GM23248 (cell line): ENCODE measurements at regions not wholly inside any gene's neighbourhood (a gene's known extent, or its start where the extent isn't known, plus 50 kb on each side); places are given as distances from the start of the nearest gene placed in this dataset.

Experiments used
- EZH2 ChIP-seq: fragments of 200-600 bp; sonication (generic); IDR thresholded peaks from 2 replicates; pipeline ENCODE4 v1.6.1; 2018; ENCODE audit warnings: antibody characterized with exemption, mild to moderate bottlenecking; ENCODE audit not compliant: insufficient read depth, poor library complexity, severe bottlenecking
- EZH2phosphoT487 ChIP-seq: fragments of 200-600 bp; sonication (generic); IDR thresholded peaks from 2 replicates; pipeline ENCODE4 v1.6.1; 2018; ENCODE audit warnings: antibody characterized with exemption, moderate library complexity, mild to moderate bottlenecking, low read depth; ENCODE audit not compliant: insufficient read depth

DNA sequence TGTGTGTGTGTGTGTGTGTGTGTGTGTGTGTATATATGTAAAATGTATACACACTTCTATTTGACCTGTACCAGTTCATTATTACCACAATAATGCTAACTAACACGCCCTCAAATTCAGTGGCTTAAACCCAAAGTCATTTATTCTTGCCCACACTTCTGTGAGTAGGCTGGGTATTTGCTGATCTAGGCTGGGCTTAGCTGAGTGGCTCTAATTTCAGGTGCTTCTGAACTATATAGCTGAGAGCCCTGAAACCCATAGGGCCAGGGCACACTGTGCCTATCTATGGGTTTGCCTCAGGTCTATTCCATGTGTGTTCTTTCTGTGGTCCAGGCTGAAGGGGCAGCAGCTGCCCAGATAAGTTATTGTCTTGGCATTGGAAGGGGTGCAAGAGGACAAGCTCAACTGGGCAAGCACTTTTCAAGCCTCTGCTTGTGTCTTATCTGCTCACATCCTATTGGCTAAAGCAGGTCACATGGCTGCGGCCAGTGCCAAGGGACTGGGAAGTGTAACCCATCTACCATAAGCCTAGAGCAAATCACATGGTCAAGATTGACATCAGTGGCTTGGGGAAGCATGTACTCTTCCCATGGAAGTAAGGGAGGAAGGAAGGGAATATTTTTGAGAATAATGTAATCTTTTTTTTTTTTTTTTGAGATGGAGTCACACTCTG is 139.9 kb downstream of the PALM2AKAP2 start:
- no peak for TF ChIP-seq EZH2phosphoT487
- TF ChIP-seq EZH2: no peak
